NCI-H2171 treated with DMSO at 0.1 percent for 48 hours (cell line): ENCODE measurements at regions not wholly inside any gene's neighbourhood (a gene's known extent, or its start where the extent isn't known, plus 50 kb on each side); places are given as distances from the start of the nearest gene placed in this dataset.

Source experiments
- DNase-seq: peaks from one replicate; lab custom pipeline; 2025; lab: John Stamatoyannopoulos, UW

GRCh38 chr13:23488442-23488841 is 54.9 kb upstream of the SACS start:
- DNase-seq: peak; percentile 13

DNA sequence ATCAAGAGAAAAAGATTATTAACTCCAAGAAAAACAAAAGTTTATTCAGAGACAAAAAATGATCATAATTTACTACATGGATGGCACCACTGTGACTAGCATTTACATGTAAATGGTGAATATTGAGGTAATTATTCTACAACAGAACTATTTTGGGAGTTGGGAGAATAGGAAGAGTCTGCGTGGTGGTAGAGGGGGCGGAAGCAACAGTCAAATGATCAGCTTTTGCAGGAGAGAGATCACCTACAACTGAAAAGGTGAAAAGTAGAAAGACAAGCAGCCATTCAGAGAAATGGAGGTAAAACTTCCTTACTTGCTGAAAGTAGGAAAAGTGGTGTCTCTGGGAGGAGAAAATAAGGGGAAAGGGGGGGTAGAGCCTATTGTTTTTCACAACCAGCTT is 62.8 kb upstream of the SACS start:
- no peak for DNase-seq

DNA sequence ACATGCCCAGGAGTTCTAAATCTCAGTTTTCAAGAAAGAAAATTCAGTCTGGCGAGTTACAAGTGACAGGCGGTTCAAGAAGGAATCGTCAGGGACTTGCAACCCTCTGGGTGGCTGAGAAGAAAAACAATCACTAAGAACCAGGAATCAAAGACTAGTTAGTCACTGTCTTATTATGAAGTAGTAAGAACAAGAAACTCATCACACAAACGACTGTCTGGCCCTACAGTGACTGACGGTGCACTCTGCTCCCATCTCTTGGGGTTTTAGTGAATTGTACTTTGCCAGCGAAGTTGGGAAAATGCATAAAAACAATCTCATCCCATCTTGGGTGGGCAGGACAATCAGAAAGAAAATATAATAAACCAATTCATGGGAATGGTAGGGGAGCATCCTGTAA is 63.7 kb upstream of the SACS start:
- DNase-seq: no peak

DNA sequence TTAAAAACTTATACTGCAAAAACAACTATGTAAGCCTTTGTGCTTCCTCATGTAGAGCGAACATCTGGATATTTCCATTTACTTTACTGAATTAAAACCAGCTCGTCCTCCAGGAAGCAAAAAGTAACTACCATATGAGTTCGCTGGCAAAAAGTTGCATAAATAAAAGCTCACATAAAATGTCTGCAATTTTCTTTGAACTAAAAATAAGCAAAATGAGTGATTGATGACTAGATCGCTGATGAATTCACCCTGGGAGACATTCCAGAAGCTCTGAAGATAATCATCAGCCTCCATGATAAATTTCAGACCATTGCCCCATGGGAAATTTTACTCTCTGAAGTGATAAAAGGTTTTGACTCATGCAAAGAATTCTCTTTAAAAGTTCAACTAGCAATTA is 67.3 kb upstream of the SACS start:
- no peak for DNase-seq

DNA sequence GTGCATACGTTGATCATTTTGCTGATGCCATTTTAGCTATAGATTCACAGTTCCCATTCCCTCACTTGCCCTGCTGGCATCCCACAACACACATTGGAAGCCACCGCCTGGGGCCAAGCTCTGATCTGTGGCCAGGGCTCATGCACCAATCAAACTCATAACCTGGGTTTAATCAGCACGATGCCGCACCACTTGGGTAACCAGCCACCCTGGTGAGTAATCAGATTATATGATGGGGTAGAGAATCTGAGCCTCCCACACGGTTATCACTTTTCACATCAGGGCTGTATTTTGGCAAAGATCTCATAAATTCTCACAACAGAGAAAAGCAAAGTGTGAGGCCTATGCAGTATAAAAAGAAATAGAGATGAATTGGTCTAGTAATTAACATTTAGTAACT is 66.0 kb upstream of the TNFRSF19 start:
- no peak for DNase-seq

- no peak for DNase-seq
Observed at GRCh38 chr13:23505007-23505406, 65.2 kb upstream of the TNFRSF19 start.

GRCh38 chr13:23506071-23506806 is 64.0 kb upstream of the TNFRSF19 start:
- peak; percentile 60 for DNase-seq

- no peak for DNase-seq
Observed at GRCh38 chr13:23506807-23507291, 63.4 kb upstream of the TNFRSF19 start.

GRCh38 chr13:23509781-23510543 is 60.2 kb upstream of the TNFRSF19 start:
- DNase-seq: no peak

DNA sequence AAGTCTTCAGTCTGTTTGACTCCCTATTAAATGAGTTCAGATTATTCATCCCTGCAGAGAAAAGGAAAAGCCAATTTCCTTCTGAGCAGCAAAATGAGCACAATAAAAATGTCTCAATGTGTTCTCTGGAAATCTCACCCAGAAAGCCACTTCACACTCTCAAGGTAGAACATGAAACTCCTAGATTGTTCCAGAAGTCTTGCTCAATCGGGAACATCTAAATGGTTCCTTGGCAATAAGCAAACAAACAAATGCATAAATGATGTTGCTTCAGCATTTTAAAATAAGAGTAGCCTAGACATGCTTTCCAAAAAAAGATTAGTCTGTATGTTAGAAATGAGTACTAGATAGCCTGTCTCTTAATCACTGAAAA is 59.7 kb upstream of the TNFRSF19 start:
- DNase-seq: no peak

- DNase-seq: peak; percentile 60
Observed at GRCh38 chr13:23510979-23511735, 59.1 kb upstream of the TNFRSF19 start.

GRCh38 chr13:23512762-23513395 is 57.3 kb upstream of the TNFRSF19 start:
- DNase-seq: no peak

DNA sequence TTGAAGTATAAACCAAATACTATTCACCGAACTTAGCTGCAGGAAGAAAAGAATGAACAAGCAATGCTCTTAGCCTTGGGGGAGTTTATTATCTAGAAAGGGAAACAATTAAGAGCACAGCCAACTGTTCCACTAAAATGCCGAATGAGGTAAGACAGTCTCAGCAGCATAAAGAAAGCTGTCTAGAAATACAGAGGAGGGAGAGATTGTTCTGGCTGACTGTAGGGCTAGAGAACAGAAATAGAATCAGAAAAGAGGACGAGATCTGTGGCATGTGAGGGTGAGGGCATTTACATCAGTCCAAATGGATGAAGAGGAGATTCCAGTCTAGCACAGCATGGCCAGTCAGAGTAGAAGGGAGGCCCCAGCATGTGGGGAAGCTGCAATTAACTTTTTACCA is 56.8 kb upstream of the TNFRSF19 start:
- no peak for DNase-seq

DNA sequence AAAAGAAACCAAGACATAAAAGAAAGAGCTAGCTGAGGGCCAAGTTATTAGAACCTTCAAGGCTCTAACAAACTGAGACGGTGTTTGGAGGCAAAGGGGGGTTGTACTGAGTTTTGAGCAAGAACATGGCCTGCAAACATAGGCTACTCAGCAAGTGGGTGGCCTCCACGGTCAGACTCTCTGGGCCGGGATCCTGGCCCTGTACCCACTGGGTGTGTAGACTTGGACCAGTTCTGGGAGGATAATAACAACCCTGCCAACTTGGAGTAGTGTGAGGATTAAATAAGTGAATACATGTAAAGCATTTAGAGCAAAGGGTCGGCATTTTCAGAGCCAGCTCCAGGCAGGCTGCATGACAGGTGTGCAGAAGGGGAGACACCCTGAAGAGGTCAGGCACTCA is 56.1 kb upstream of the TNFRSF19 start:
- no peak for DNase-seq

DNA sequence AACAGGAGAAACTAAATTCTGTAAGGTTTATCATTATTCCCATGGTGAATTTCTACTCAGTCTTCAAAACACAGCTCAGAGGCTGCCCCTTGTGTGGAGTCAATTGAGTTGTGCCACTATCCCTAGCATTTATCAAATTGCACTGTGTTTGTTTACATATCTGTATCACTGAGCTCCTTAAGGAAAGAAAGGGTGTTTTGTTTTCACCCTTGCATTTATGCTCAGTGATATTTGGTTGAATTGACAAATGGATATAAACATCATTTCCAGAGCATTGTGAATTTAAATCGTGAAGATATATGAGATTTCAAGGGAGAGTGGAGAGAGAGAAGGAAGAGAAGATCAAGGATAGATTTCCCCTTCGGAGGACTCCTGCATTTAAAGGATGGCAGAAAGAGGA is 55.1 kb upstream of the TNFRSF19 start:
- no peak for DNase-seq

DNA sequence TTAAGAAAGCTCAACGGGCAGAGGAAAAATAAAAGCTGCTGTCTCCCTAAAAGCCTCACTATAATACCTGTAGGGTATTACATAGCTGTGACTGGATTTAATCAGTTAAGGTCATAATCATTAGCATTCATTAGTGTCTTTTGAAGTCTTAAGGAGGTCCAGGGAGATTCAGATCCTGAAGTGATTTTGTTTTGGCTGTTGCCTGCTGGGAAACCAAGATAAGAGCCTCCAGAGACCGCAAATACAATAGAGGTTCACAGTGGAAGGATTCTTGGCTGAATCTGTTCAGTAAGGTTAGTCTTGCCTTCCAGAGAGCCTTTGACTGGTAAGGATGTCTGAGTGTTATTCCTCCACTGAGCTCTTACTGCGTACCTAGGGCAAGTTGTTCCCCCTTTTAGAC is 54.0 kb upstream of the TNFRSF19 start:
- DNase-seq: no peak

DNA sequence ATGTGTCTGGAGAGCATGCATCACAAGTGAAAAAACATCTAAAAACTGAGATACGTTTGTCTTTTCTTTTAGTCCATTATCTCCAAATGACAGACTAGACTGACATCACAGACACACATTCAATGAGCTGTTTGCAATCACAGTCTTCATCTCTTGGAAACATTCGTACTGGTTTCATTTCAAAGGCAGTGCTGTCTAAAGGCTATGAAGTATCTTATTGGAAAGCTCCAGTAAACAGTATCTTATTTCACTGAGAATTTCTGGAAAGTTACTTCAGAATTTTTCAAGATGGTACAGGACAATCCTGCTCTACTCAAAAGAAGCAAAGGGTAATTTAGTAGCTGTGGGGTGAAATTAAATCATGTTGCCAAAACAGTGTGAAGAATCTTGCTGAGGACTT is 53.5 kb upstream of the TNFRSF19 start:
- no peak for DNase-seq

DNA sequence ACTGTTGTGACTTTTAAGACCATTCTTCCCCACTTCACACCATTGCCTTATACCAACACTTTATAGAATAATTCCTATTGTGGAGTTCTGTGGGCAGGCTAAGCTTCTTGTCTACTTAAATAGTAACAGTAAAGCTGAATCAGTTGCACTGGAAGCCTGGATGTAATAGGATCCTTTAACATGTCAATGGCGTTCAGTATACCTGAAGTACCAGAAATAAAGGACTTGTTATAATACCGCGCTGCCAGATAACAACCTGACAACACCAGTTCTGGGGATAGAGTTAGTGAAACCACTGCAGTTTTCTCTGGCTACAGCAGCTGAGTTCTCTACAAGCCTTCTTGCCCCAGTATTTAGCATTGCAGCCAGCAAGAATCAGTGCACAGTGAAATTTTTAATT is 52.0 kb upstream of the TNFRSF19 start:
- DNase-seq: no peak
